ENCODE measurements at regions not wholly inside any gene's neighbourhood (a gene's known extent, or its start where the extent isn't known, plus 50 kb on each side); places are given as distances from the start of the nearest gene placed in this dataset.

DNA sequence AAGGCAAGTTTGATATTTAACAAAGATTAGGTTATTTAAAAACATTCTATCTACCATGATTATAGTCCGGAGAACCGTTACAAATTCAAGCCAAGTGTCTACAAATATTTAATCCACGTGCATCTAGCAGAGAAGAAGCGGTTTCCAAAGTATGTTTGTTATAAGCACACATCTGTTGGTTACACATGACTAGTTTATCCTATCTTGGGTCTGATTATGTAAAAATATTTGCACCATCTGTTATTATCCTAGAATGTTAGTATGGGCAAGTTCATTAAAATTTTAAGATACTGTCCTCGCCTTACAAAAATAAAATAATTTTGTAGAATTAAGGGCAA, 289.2 kb upstream of the VSTM2A start:
- no peak overlapping the region for H3K27ac Mint-ChIP-seq
- no peak overlapping the region for H3K27ac ChIP-seq (ENCODE audit: low read length)
- TF ChIP-seq, protein P1, sequence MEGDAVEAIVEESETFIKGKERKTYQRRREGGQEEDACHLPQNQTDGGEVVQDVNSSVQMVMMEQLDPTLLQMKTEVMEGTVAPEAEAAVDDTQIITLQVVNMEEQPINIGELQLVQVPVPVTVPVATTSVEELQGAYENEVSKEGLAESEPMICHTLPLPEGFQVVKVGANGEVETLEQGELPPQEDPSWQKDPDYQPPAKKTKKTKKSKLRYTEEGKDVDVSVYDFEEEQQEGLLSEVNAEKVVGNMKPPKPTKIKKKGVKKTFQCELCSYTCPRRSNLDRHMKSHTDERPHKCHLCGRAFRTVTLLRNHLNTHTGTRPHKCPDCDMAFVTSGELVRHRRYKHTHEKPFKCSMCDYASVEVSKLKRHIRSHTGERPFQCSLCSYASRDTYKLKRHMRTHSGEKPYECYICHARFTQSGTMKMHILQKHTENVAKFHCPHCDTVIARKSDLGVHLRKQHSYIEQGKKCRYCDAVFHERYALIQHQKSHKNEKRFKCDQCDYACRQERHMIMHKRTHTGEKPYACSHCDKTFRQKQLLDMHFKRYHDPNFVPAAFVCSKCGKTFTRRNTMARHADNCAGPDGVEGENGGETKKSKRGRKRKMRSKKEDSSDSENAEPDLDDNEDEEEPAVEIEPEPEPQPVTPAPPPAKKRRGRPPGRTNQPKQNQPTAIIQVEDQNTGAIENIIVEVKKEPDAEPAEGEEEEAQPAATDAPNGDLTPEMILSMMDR (IDR thresholded peaks at IDR 0.05): no peak
- H3K27me3 Mint-ChIP-seq (ENCODE audit: low read depth in 2 of 2): no peaks in the 10 kb centered on the region
- DNase-seq (no peak), ATAC-seq (no peak)
- H3K9me3 ChIP-seq (ENCODE audit: control insufficient read depth, insufficient read depth, low read length): no peaks in the 10 kb centered on the region
- WGBS (ENCODE audit: insufficient coverage): 65% methylated on average over 4 of the region's 5 CpGs
- H3K36me3 Mint-ChIP-seq: peaks cover 11% of the 10 kb centered on the region
- intact Hi-C loops (cut with micrococcal nuclease): no loop called here
- H3K36me3 ChIP-seq (ENCODE audit: control insufficient read depth, insufficient read depth, low read length): no peaks in the 10 kb centered on the region
- H3K4me3 Mint-ChIP-seq: no peak overlapping the region
- H3K4me3 ChIP-seq (ENCODE audit: low read length): no peak overlapping the region
- no peaks in the 10 kb centered on the region for H3K4me1 Mint-ChIP-seq
- no peaks in the 10 kb centered on the region for H3K4me1 ChIP-seq (ENCODE audit: control insufficient read depth, insufficient read depth, low read length)
- peaks cover 5 to 16% of the 10 kb centered on the region in 2 donors for H3K9me3 Mint-ChIP-seq
- no peaks in the 10 kb centered on the region for H3K27me3 ChIP-seq (ENCODE audit: control insufficient read depth, insufficient read depth, low read length)

DNA sequence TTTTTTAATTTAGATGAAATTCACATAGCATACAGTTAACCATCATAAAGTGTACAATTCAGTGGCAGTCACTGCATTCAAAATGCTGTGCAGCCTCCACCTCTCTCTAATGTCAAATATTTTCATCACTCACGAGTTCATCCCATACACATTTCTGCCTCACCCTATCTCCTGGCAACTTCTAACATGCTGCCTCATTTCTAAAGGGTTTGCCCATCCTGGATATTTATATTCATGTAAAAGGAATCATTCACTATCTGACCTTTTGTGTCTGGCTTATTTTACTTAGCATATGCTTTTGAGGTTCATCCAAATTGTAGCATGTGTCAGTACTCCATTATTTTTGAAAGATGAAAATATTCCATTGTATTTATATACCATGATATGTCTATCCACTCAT, 286.9 kb upstream of the VSTM2A start:
- Histone ChIP-seq H3K36me3 (ENCODE audit: control insufficient read depth, insufficient read depth, low read length) (no peaks in the 10 kb centered on the region), H3K27ac (ENCODE audit: low read length) (no peak overlapping the region), H3K4me1 (ENCODE audit: control insufficient read depth, insufficient read depth, low read length) (no peaks in the 10 kb centered on the region), H3K9me3 (ENCODE audit: control insufficient read depth, insufficient read depth, low read length) (peaks cover 6% of the 10 kb centered on the region), H3K4me3 (ENCODE audit: low read length) (no peak overlapping the region), H3K27me3 (ENCODE audit: control insufficient read depth, insufficient read depth, low read length) (no peaks in the 10 kb centered on the region)
- H3K4me1 Mint-ChIP-seq: no peaks in the 10 kb centered on the region
- no peaks in the 10 kb centered on the region for H3K27me3 Mint-ChIP-seq (ENCODE audit: low read depth in 2 of 2)
- H3K4me3 Mint-ChIP-seq: no peak overlapping the region
- H3K36me3 Mint-ChIP-seq: peaks cover 11% of the 10 kb centered on the region
- intact Hi-C loops (cut with micrococcal nuclease): no loop called here
- H3K9me3 Mint-ChIP-seq: peaks cover 4 to 16% of the 10 kb centered on the region in 2 donors
- no peak overlapping the region for H3K27ac Mint-ChIP-seq
- ATAC-seq (no peak), DNase-seq (no peak)
- TF ChIP-seq, protein P1 (IDR thresholded peaks at IDR 0.05): no peak
- WGBS (ENCODE audit: insufficient coverage): 67% methylated on average over 1 of the region's 1 CpG

DNA sequence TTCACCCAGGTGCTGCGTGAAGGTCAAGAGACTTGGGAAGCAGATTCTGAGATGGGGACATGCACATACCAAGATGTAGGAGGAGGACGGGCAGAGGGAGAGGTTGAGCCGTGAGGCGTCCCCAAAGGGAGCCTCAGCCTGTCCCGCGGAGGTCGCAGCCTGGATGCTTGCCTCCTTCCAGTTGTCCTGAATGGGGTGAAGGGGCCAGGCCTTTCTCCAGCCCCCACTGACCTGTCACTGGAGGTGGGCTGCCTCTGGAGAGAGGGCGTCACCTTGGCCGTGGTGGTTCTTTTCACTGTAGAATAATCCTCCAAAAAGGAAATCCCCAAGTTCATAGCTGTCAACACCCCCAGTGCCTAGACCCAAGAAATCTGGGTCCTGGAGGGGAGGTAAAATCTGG, 283.0 kb upstream of the VSTM2A start:
- no peaks in the 10 kb centered on the region for H3K36me3 ChIP-seq (ENCODE audit: control insufficient read depth, insufficient read depth, low read length)
- no peaks in the 10 kb centered on the region for H3K4me1 ChIP-seq (ENCODE audit: control insufficient read depth, insufficient read depth, low read length)
- H3K9me3 Mint-ChIP-seq: peaks cover 4 to 17% of the 10 kb centered on the region in 2 donors
- DNase-seq (no peak), ATAC-seq (no peak)
- no peak overlapping the region for H3K4me3 ChIP-seq (ENCODE audit: low read length)
- no peaks in the 10 kb centered on the region for H3K4me1 Mint-ChIP-seq
- H3K27me3 Mint-ChIP-seq (ENCODE audit: low read depth in 2 of 2): no peaks in the 10 kb centered on the region
- no peak overlapping the region for H3K27ac Mint-ChIP-seq
- intact Hi-C loops (cut with micrococcal nuclease): no loop called here
- H3K27ac ChIP-seq (ENCODE audit: low read length): no peak overlapping the region
- H3K27me3 ChIP-seq (ENCODE audit: control insufficient read depth, insufficient read depth, low read length): no peaks in the 10 kb centered on the region
- peaks cover 16% of the 10 kb centered on the region for H3K9me3 ChIP-seq (ENCODE audit: control insufficient read depth, insufficient read depth, low read length)
- H3K4me3 Mint-ChIP-seq: no peak overlapping the region
- peaks cover 14% of the 10 kb centered on the region for H3K36me3 Mint-ChIP-seq
- TF ChIP-seq, protein P1 (IDR thresholded peaks at IDR 0.05): no peak
- 84% methylated on average over 9 of the region's 9 CpGs for WGBS (ENCODE audit: insufficient coverage)

DNA sequence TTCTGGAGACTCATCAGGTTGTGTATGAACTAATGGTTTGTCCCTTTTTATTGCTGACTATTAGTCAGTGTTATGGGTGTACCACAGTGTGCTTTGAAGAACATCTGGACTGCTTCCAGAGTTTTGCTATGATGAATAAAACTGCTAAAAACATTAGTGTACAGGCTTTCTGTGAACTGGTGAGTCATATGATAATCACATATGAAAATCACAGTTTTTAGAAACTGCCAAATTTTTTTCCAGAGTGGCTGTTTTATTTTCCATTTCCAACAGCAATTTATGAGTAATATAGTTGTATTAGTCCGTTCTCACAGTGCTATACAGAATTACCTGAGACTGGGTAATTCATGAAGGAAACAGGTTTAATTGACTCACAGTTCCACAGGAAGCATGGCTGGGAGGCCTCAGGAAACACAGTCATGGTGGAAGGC, 281.2 kb upstream of the VSTM2A start:
- Mint-ChIP-seq H3K9me3 (peaks cover 8 to 18% of the 10 kb centered on the region in 2 donors), H3K27ac (no peak overlapping the region), H3K4me1 (no peaks in the 10 kb centered on the region), H3K4me3 (no peak overlapping the region), H3K36me3 (peaks cover 26% of the 10 kb centered on the region), H3K27me3 (ENCODE audit: low read depth in 2 of 2) (no peaks in the 10 kb centered on the region)
- H3K9me3 ChIP-seq (ENCODE audit: control insufficient read depth, insufficient read depth, low read length): peaks cover 22% of the 10 kb centered on the region
- intact Hi-C loops (cut with micrococcal nuclease): no loop called here
- H3K4me1 ChIP-seq (ENCODE audit: control insufficient read depth, insufficient read depth, low read length): no peaks in the 10 kb centered on the region
- DNase-seq: no peak
- no peak overlapping the region for H3K4me3 ChIP-seq (ENCODE audit: low read length)
- 69% methylated on average over 1 of the region's 1 CpG for WGBS (ENCODE audit: insufficient coverage)
- H3K36me3 ChIP-seq (ENCODE audit: control insufficient read depth, insufficient read depth, low read length): no peaks in the 10 kb centered on the region
- H3K27ac ChIP-seq (ENCODE audit: low read length): no peak overlapping the region
- H3K27me3 ChIP-seq (ENCODE audit: control insufficient read depth, insufficient read depth, low read length): no peaks in the 10 kb centered on the region
- TF ChIP-seq, protein P1 (IDR thresholded peaks at IDR 0.05): no peak
- ATAC-seq: no peak

Measured in natural killer cell (primary cell).